ENCODE measurements at regions not wholly inside any gene's neighbourhood (a gene's known extent, or its start where the extent isn't known, plus 50 kb on each side); places are given as distances from the start of the nearest gene placed in this dataset.

DNA sequence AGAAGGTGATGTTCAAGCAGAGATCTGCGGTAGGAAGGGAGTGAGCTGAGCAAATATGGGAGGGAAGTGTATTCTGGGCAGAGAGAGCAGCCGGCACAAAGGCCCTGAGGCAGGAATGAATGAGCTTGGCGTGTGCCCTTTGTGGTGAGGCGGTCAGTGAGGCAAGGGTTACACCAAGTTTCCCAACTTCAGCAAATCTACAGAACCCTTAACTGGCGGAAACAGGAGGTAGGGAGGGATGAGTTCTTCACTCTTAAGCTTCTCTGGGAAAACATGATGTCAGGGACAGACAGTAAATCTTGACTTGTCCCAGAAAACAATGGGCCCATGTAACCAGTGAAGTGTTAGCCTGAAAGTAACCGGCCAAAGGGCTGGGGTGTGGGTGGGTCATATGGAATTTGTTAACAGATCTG, 97.1 kb upstream of the PTPN1 start:
- H3K9me3 ChIP-seq (ENCODE audit: control insufficient read depth, low read length) = no peaks in the 10 kb centered on the region
- H3K79me2 ChIP-seq = no peaks in the 10 kb centered on the region
- peaks cover 16% of the 10 kb centered on the region for H3K4me1 ChIP-seq
- H3K27me3 ChIP-seq (ENCODE audit: control insufficient read depth, insufficient read depth, low read length) = no peaks in the 10 kb centered on the region
- no peak overlapping the region for H3K4me2 ChIP-seq (ENCODE audit: low read length)
- TF ChIP-seq, protein P1, sequence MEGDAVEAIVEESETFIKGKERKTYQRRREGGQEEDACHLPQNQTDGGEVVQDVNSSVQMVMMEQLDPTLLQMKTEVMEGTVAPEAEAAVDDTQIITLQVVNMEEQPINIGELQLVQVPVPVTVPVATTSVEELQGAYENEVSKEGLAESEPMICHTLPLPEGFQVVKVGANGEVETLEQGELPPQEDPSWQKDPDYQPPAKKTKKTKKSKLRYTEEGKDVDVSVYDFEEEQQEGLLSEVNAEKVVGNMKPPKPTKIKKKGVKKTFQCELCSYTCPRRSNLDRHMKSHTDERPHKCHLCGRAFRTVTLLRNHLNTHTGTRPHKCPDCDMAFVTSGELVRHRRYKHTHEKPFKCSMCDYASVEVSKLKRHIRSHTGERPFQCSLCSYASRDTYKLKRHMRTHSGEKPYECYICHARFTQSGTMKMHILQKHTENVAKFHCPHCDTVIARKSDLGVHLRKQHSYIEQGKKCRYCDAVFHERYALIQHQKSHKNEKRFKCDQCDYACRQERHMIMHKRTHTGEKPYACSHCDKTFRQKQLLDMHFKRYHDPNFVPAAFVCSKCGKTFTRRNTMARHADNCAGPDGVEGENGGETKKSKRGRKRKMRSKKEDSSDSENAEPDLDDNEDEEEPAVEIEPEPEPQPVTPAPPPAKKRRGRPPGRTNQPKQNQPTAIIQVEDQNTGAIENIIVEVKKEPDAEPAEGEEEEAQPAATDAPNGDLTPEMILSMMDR (IDR thresholded peaks at IDR 0.05) = no peak
- H3K4me3 ChIP-seq (ENCODE audit: low read depth, low read length) = no peak overlapping the region
- H3K9ac ChIP-seq = no peak overlapping the region
- no peaks in the 10 kb centered on the region for H3K36me3 ChIP-seq (ENCODE audit: control insufficient read depth, insufficient read depth, low read length)
- H2AFZ ChIP-seq = no peak overlapping the region
- H3K27ac ChIP-seq = no peak overlapping the region

DNA sequence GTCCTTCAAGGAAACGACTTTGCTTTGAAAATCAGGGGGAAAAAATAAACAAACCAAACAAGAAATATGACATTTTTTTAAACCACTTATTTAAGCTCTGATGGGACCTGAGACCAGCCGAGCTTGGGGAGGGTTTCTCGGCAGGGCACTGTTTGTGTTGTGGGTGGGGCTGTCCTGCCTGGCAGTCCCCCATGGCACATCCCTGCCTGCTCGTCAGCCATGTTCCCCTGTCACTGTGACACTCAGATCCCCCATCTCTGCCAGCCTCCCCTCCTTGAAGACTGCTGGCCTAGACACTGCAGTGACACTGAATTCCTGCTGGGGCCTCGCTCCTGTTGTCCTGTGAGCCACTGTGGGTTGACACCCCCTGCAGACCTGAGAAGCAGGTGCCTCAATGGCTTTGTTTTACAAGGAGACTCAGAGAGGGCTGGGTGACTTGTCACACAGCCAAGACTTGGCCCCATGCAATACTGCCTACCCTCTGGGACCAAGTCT, 95.1 kb upstream of the PTPN1 start:
- H3K27me3 ChIP-seq (ENCODE audit: control insufficient read depth, insufficient read depth, low read length) = no peaks in the 10 kb centered on the region
- H3K4me2 ChIP-seq (ENCODE audit: low read length) = peak overlapping the region; percentile 39
- no peak overlapping the region for H3K4me3 ChIP-seq (ENCODE audit: low read depth, low read length)
- peaks cover 16% of the 10 kb centered on the region for H3K4me1 ChIP-seq
- no peaks in the 10 kb centered on the region for H3K9me3 ChIP-seq (ENCODE audit: control insufficient read depth, low read length)
- TF ChIP-seq, protein P1 (IDR thresholded peaks at IDR 0.05) = no peak
- H3K79me2 ChIP-seq = no peaks in the 10 kb centered on the region
- H3K9ac ChIP-seq = no peak overlapping the region
- H3K27ac ChIP-seq = peak overlapping the region; percentile 97
- H2AFZ ChIP-seq = peak overlapping the region; percentile 92
- H3K36me3 ChIP-seq (ENCODE audit: control insufficient read depth, insufficient read depth, low read length) = no peaks in the 10 kb centered on the region

DNA sequence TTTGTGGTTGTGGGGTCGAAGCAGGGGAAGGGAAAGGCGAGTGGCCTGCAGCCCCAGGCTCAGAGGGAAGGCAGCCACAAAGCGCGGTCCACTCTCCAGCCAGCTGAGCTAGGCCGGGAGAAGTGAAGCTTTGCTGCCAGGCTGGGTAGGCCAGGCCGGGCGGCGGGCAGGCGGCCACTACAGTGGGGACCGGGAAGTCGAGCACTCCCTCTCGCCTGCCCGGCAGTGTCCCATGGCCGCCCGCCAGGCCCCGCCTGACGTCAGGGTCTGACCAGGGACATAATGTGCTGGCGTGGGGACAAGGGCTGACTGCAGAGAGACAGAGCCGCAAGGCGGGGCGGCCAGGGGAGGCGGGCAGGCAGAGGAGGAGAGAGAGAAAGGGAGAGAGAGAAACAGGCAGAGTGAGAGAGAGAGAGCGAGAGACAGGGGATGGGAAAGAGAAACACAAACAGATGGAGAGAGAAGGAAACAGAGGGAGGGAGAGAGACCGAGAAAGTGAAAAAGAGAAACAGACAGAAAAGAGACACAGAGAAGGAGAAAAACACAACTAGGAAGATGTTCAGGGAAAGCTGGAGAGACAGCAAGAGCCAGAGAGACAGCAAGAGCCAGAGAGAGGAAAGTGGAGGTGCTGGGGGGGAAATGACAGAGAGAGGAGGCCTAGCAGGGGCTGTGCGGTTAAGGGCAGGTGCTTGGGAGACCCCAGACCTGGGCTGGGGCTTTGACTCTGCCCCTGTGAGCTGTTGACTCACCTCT, 94.5 kb upstream of the PTPN1 start:
- Histone ChIP-seq H3K4me3 (ENCODE audit: low read depth, low read length) (no peak overlapping the region), H3K79me2 (no peaks in the 10 kb centered on the region), H3K36me3 (ENCODE audit: control insufficient read depth, insufficient read depth, low read length) (no peaks in the 10 kb centered on the region), H3K4me2 (ENCODE audit: low read length) (peak overlapping the region; percentile 54), H2AFZ (peak overlapping the region; percentile 92), H3K9me3 (ENCODE audit: control insufficient read depth, low read length) (no peaks in the 10 kb centered on the region), H3K9ac (peak overlapping the region; percentile 40), H3K27me3 (ENCODE audit: control insufficient read depth, insufficient read depth, low read length) (no peaks in the 10 kb centered on the region), H3K27ac (peak overlapping the region; percentile 97), H3K4me1 (peaks cover 16% of the 10 kb centered on the region)
- TF ChIP-seq, protein P1 (IDR thresholded peaks at IDR 0.05) = no peak

DNA sequence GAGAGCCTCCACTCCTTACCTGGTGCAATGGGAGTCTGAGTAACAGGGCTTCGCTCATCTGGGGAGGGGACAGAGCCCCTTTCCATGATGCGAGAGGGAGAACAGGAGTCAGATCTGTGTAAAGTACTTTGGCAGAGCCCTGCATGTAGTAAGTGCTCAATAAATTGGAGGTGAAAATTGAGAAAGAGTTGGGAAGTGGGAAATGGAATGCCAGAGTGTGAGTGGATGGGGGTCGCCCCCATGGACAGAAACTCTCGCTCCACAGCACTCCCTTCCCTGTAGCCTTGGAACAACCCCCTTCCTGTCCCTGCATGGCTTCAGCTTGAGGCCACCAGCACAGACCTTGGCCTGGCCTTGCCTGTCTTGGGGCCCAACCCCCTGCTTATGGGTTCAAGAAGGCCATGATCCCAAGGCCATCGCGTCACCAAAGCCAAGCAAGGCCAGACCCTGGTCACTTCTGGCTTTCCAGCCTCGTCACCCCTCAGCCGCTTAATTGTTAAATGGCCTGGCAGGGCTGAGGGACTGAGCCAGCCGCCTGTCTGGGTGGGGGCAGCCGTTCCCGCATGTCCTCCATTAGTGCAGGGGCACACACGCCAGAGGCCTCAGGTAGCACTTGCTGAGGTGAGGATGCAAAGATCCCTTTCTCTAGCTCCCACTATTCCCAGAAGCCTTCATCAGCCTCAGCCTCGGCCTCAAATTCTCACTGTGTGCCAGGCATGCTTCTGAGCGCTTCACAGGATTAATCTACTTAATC, 93.7 kb upstream of the PTPN1 start:
- peaks cover 16% of the 10 kb centered on the region for H3K4me1 ChIP-seq
- peak overlapping the region; percentile 54 for H3K4me2 ChIP-seq (ENCODE audit: low read length)
- no peak overlapping the region for H3K4me3 ChIP-seq (ENCODE audit: low read depth, low read length)
- H3K27me3 ChIP-seq (ENCODE audit: control insufficient read depth, insufficient read depth, low read length) = no peaks in the 10 kb centered on the region
- H3K27ac ChIP-seq = peak overlapping the region; percentile 97
- peak overlapping the region; percentile 92 for H2AFZ ChIP-seq
- peak overlapping the region; percentile 40 for H3K9ac ChIP-seq
- no peaks in the 10 kb centered on the region for H3K9me3 ChIP-seq (ENCODE audit: control insufficient read depth, low read length)
- TF ChIP-seq, protein P1 (IDR thresholded peaks at IDR 0.05) = no peak
- no peaks in the 10 kb centered on the region for H3K79me2 ChIP-seq
- H3K36me3 ChIP-seq (ENCODE audit: control insufficient read depth, insufficient read depth, low read length) = no peaks in the 10 kb centered on the region

All from parathyroid adenoma (tissue), 2 donors.